Kidney (tissue), 13 donors: ENCODE measurements at regions not wholly inside any gene's neighbourhood (a gene's known extent, or its start where the extent isn't known, plus 50 kb on each side); places are given as distances from the start of the nearest gene placed in this dataset.
A peak's percentile ranks its signal among the peaks of the same experiment; 100 is the strongest.

Source experiments
- DNase-seq, 5 donors: peaks; one replicate each; pipeline ENCODE4 v3.0.0-alpha.2; 2013 to 2020
- FAIRE-seq: peaks from 2 replicates; lab custom pipeline; 2012; peaks lifted over from hg19 to GRCh38; lab: Jason Lieb, UNC
- H3K27ac ChIP-seq, 2 donors: one replicate each; pipeline ENCODE4 v1.7.0; 2013; ENCODE audit warnings: low read depth in 2 of 2, low read length in 2 of 2, inconsistent platforms in 1 of 2
- H3K27me3 ChIP-seq: one replicate; pipeline ENCODE4 v1.7.1; 2013; ENCODE audit warnings: low read length, inconsistent platforms; ENCODE audit not compliant: control insufficient read depth, insufficient read depth
- H3K36me3 ChIP-seq, 3 donors: one replicate each; pipeline versions ENCODE4 v1.7.0 to v1.7.1; 2013; ENCODE audit warnings: low read length in 3 of 3, control low read depth in 1 of 3, inconsistent platforms in 1 of 3; ENCODE audit not compliant: insufficient read depth in 3 of 3, control insufficient read depth in 2 of 3
- H3K4me1 ChIP-seq, 3 donors: one replicate each; pipeline versions ENCODE4 v1.7.0 to v1.7.1; 2013; ENCODE audit warnings: low read length in 3 of 3, inconsistent platforms in 1 of 3, low read depth in 1 of 3; ENCODE audit not compliant: control insufficient read depth in 2 of 3, insufficient read depth in 2 of 3
- H3K4me3 ChIP-seq, 3 donors: one replicate each; pipeline versions ENCODE4 v1.7.0 to v1.8.1; 2013; ENCODE audit warnings: low read length in 3 of 3, control low read depth in 1 of 3, inconsistent platforms in 1 of 3
- H3K9ac ChIP-seq, 3 donors: one replicate each; pipeline versions ENCODE4 v1.7.0 to v1.7.1; 2013; ENCODE audit warnings: low read length in 3 of 3, control low read depth in 1 of 3, inconsistent platforms in 1 of 3
- H3K9me3 ChIP-seq, 3 donors: one replicate each; pipeline versions ENCODE4 v1.7.0 to v1.7.1; 2013; ENCODE audit warnings: low read length in 3 of 3, control low read depth in 1 of 3, inconsistent platforms in 1 of 3; ENCODE audit not compliant: control insufficient read depth in 2 of 3, insufficient read depth in 1 of 3
- CTCF ChIP-seq: IDR thresholded peaks from 3 replicates; pipeline ENCODE4 v1.5.1; 2012; ENCODE audit warnings: mild to moderate bottlenecking, moderate library complexity, borderline replicate concordance; ENCODE audit not compliant: insufficient read depth; ENCODE audit errors: extremely low read depth
- intact Hi-C: fragments of 100-400 bp; cut with DNase I; formaldehyde crosslinking; loops from one replicate; pipeline ENCODE4 v1.11.1; 2022
- donor health status: control.
- donor health status: control.
- donor health status: control.
- donor health status: control.
- donor health status: control.
- donor health status: DM: yes; HTN: yes; CAD: no.
- donor health status: Normal renal cell carcinoma (clear cell type).

- no peak for TF ChIP-seq CTCF
- H3K4me3 ChIP-seq, result no peak overlapping the region
- no peak for FAIRE-seq
- DNase-seq, result peak in 1 of 5 donors; percentile 11
- no peak overlapping the region for H3K27ac ChIP-seq
- H3K27me3 ChIP-seq, result peaks cover 11% of the 10 kb centered on the region
- H3K4me1 ChIP-seq, result no peaks in the 10 kb centered on the region
- no peak overlapping the region for H3K9ac ChIP-seq
- intact Hi-C loops, result no loop called here
- H3K36me3 ChIP-seq, result no peaks in the 10 kb centered on the region
- H3K9me3 ChIP-seq, result no peaks in the 10 kb centered on the region
These were observed 596.4 kb downstream of the MID1IP1 start for GRCh38 chrX:39397561-39398199.

- no peak for TF ChIP-seq CTCF
- Histone ChIP-seq H3K4me1 (no peaks in the 10 kb centered on the region), H3K36me3 (no peaks in the 10 kb centered on the region), H3K27me3 (peaks cover 10% of the 10 kb centered on the region), H3K27ac (no peak overlapping the region), H3K9me3 (no peaks in the 10 kb centered on the region), H3K9ac (no peak overlapping the region), H3K4me3 (no peak overlapping the region)
- intact Hi-C loops, result no loop called here
- DNase-seq, result no peak
- FAIRE-seq, result no peak
These were observed 597.1 kb downstream of the MID1IP1 start for GRCh38 chrX:39398215-39398962.

- intact Hi-C loops, result no loop called here
- peaks cover 10% of the 10 kb centered on the region for H3K27me3 ChIP-seq
- FAIRE-seq (no peak), DNase-seq (peak in 2 of 5 donors; percentile 11 to 61)
- H3K9me3 ChIP-seq, result no peaks in the 10 kb centered on the region
- H3K4me3 ChIP-seq, result no peak overlapping the region
- no peaks in the 10 kb centered on the region for H3K4me1 ChIP-seq
- no peak overlapping the region for H3K9ac ChIP-seq
- no peak overlapping the region for H3K27ac ChIP-seq
- H3K36me3 ChIP-seq, result no peaks in the 10 kb centered on the region
- no peak for TF ChIP-seq CTCF
These were observed 597.7 kb downstream of the MID1IP1 start for GRCh38 chrX:39398963-39399261.

- no peak for FAIRE-seq
- Histone ChIP-seq H3K9me3 (no peaks in the 10 kb centered on the region), H3K4me1 (no peaks in the 10 kb centered on the region), H3K27ac (no peak overlapping the region), H3K4me3 (no peak overlapping the region), H3K36me3 (no peaks in the 10 kb centered on the region), H3K27me3 (peaks cover 14% of the 10 kb centered on the region), H3K9ac (no peak overlapping the region)
- intact Hi-C loops, result no loop called here
- no peak for TF ChIP-seq CTCF
- DNase-seq, result peak in 1 of 5 donors; percentile 24
These were observed 598.1 kb downstream of the MID1IP1 start for GRCh38 chrX:39399387-39399786.
